SU-DHL-6 (cell line): ENCODE measurements at regions not wholly inside any gene's neighbourhood (a gene's known extent, or its start where the extent isn't known, plus 50 kb on each side); places are given as distances from the start of the nearest gene placed in this dataset.

Source experiments
- EZH2phosphoT487 ChIP-seq: fragments of 200-600 bp; sonication (generic), shearing (Covaris generic); conservative IDR thresholded peaks from 2 replicates; pipeline ENCODE4 v1.6.1; 2018; ENCODE audit warnings: mild to moderate bottlenecking, antibody characterized with exemption, low read length, moderate library complexity, mixed read lengths
- TF ChIP-seq, protein P1 (sequence below): fragments of 200-600 bp; sonication (generic); IDR thresholded peaks from one replicate; pipeline ENCODE4 v1.5.1; 2017; ENCODE audit warnings: antibody characterized with exemption, mild to moderate bottlenecking, low read length, moderate library complexity; ENCODE audit not compliant: insufficient read depth, poor library complexity, severe bottlenecking

DNA sequence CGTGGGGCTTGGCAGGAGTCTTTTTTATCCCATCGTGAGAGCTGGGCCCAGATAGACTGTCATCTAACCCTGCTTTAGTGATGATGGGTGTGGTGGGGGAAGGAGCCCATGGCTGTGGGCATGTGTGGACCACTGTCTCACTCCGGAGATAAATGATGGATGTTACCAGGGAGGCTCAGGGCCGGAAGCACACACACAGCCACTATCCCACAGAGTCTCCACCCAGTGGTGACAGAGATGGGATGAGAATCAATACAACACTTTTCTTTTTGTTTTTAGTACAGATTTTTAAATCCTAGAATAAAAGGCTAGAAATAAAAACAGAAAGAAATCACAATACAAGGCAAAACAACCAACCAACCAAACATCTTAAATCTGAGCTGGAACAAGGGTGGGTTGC lies 233.4 kb downstream of the SOX11 start:
- TF ChIP-seq, protein P1, sequence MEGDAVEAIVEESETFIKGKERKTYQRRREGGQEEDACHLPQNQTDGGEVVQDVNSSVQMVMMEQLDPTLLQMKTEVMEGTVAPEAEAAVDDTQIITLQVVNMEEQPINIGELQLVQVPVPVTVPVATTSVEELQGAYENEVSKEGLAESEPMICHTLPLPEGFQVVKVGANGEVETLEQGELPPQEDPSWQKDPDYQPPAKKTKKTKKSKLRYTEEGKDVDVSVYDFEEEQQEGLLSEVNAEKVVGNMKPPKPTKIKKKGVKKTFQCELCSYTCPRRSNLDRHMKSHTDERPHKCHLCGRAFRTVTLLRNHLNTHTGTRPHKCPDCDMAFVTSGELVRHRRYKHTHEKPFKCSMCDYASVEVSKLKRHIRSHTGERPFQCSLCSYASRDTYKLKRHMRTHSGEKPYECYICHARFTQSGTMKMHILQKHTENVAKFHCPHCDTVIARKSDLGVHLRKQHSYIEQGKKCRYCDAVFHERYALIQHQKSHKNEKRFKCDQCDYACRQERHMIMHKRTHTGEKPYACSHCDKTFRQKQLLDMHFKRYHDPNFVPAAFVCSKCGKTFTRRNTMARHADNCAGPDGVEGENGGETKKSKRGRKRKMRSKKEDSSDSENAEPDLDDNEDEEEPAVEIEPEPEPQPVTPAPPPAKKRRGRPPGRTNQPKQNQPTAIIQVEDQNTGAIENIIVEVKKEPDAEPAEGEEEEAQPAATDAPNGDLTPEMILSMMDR: no peak
- no peak for TF ChIP-seq EZH2phosphoT487
